Thyroid gland (tissue), 4 donors: ENCODE measurements at regions not wholly inside any gene's neighbourhood (a gene's known extent, or its start where the extent isn't known, plus 50 kb on each side); places are given as distances from the start of the nearest gene placed in this dataset.

Source experiments
- DNase-seq, 2 donors: peaks; one replicate each; pipeline ENCODE4 v3.0.0-alpha.2; 2019
- H3K27ac ChIP-seq, 3 donors: fragments of 200-600 bp; sonication (generic); 1 replicate in 2 of 3; 2 replicates in 1 of 3; pipeline ENCODE4 v1.5.1; 2016 to 2019; ENCODE audit warnings: mild to moderate bottlenecking in 1 of 3, moderate library complexity in 1 of 3
- H3K27me3 ChIP-seq: fragments of 200-600 bp; sonication (generic); one replicate; pipeline ENCODE4 v1.5.1; 2019
- H3K36me3 ChIP-seq, 2 donors: fragments of 200-600 bp; sonication (generic); one replicate each; pipeline ENCODE4 v1.5.1; 2016 to 2019
- H3K4me1 ChIP-seq, 2 donors: fragments of 200-600 bp; sonication (generic); one replicate each; pipeline ENCODE4 v1.5.1; 2017 to 2019
- H3K4me3 ChIP-seq, 3 donors: fragments of 200-600 bp; sonication (generic); replicated peaks in 1 of 3; 1 replicate in 2 of 3; 2 replicates in 1 of 3; pipeline ENCODE4 v1.5.1; 2016; ENCODE audit warnings: mild to moderate bottlenecking in 1 of 3
- H3K9me3 ChIP-seq: fragments of 200-600 bp; sonication (generic); one replicate; pipeline ENCODE4 v1.5.1; 2017
- POLR2A ChIP-seq, 2 donors: fragments of 450-650 bp; IDR thresholded peaks; one replicate each; pipeline ENCODE4 v1.6.1; 2017; ENCODE audit warnings: antibody characterized with exemption in 2 of 2, mild to moderate bottlenecking in 2 of 2, moderate library complexity in 1 of 2
- WGBS, 2 donors: methylation state at CpG; one replicate each; pipeline ENCODE4 v1.1.5; 2017; 5-methylcytosine and 5-hydroxymethylcytosine counted together
- intact Hi-C: fragments of 100-400 bp; cut with DNase I; formaldehyde crosslinking; loops from one replicate; pipeline ENCODE4 v1.15.1; 2023
- TF ChIP-seq, protein P1 (sequence below), 6 experiments: fragments of 200-600 bp in 3 of 6; fragments of 450-650 bp in 3 of 6; sonication (generic) in 3 of 6; IDR thresholded peaks; one replicate each; pipeline ENCODE4 v1.5.1; 2016 to 2019; ENCODE audit warnings: antibody characterized with exemption in 6 of 6, mild to moderate bottlenecking in 2 of 6, inconsistent platforms in 1 of 6, moderate library complexity in 1 of 6

GRCh38 chr1:224501836-224502235 is 67.2 kb upstream of the WDR26 start:
- no peak overlapping the region for H3K4me3 ChIP-seq
- no peak for TF ChIP-seq POLR2A (IDR thresholded peaks at IDR 0.05)
- TF ChIP-seq, protein P1, sequence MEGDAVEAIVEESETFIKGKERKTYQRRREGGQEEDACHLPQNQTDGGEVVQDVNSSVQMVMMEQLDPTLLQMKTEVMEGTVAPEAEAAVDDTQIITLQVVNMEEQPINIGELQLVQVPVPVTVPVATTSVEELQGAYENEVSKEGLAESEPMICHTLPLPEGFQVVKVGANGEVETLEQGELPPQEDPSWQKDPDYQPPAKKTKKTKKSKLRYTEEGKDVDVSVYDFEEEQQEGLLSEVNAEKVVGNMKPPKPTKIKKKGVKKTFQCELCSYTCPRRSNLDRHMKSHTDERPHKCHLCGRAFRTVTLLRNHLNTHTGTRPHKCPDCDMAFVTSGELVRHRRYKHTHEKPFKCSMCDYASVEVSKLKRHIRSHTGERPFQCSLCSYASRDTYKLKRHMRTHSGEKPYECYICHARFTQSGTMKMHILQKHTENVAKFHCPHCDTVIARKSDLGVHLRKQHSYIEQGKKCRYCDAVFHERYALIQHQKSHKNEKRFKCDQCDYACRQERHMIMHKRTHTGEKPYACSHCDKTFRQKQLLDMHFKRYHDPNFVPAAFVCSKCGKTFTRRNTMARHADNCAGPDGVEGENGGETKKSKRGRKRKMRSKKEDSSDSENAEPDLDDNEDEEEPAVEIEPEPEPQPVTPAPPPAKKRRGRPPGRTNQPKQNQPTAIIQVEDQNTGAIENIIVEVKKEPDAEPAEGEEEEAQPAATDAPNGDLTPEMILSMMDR (IDR thresholded peaks at IDR 0.05), result no peak
- no peaks in the 10 kb centered on the region for H3K27me3 ChIP-seq
- DNase-seq, result no peak
- WGBS, 2 donors, result 94 to 98% methylated on average over 4 of the region's 4 CpGs
- peaks cover 23 to 39% of the 10 kb centered on the region in 2 donors for H3K4me1 ChIP-seq
- H3K27ac ChIP-seq, result peak overlapping the region in 2 of 3 donors; percentile 75 to 79
- no peaks in the 10 kb centered on the region for H3K9me3 ChIP-seq
- intact Hi-C loops, result no loop called here
- no peaks in the 10 kb centered on the region for H3K36me3 ChIP-seq

DNA sequence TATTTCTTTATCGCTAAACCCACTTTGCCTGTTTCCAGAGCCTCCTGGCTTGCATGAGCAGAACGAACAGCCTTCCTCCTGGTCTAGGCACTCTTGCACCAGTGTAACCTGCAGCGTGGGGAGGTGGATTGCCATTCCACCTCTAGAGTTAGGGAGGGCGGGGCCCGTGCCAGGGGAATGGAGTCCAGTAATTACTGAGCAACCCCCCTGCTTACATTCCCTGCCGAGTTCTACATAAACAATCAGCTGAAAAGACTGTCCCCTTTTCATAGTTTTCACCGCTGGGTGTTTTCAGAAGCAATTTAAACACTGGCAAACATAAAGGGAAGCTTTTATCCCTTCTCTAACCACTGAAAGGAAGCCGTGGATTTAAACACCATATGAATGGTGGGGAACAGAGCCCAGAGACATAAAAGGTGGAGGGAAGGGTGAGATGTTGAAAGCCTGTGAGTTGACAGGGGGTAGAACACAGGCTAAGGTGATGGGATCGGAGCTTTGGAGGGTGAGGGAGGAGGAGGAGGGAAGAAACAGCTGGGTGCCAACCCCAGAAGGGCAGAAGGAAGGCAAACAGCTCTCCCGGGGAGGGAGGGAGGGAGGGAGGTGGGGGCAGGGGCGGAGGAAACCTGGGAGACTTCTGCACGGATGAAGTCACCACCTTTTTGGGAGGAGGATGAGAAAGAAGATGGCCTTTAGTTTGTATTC is 68.0 kb upstream of the WDR26 start:
- H3K36me3 ChIP-seq, result no peaks in the 10 kb centered on the region
- H3K4me3 ChIP-seq, result no peak overlapping the region
- H3K4me1 ChIP-seq, result peaks cover 23 to 39% of the 10 kb centered on the region in 2 donors
- H3K9me3 ChIP-seq, result no peaks in the 10 kb centered on the region
- peak overlapping the region; percentile 75 to 88 (median 79) for H3K27ac ChIP-seq
- TF ChIP-seq, protein P1 (IDR thresholded peaks at IDR 0.05), result no peak
- TF ChIP-seq POLR2A (IDR thresholded peaks at IDR 0.05), result no peak
- 26 to 32% methylated on average over 12 of the region's 12 CpGs for WGBS, 2 donors
- DNase-seq, result peak; percentile 45 to 63
- intact Hi-C loops, result no loop called here
- no peaks in the 10 kb centered on the region for H3K27me3 ChIP-seq

DNA sequence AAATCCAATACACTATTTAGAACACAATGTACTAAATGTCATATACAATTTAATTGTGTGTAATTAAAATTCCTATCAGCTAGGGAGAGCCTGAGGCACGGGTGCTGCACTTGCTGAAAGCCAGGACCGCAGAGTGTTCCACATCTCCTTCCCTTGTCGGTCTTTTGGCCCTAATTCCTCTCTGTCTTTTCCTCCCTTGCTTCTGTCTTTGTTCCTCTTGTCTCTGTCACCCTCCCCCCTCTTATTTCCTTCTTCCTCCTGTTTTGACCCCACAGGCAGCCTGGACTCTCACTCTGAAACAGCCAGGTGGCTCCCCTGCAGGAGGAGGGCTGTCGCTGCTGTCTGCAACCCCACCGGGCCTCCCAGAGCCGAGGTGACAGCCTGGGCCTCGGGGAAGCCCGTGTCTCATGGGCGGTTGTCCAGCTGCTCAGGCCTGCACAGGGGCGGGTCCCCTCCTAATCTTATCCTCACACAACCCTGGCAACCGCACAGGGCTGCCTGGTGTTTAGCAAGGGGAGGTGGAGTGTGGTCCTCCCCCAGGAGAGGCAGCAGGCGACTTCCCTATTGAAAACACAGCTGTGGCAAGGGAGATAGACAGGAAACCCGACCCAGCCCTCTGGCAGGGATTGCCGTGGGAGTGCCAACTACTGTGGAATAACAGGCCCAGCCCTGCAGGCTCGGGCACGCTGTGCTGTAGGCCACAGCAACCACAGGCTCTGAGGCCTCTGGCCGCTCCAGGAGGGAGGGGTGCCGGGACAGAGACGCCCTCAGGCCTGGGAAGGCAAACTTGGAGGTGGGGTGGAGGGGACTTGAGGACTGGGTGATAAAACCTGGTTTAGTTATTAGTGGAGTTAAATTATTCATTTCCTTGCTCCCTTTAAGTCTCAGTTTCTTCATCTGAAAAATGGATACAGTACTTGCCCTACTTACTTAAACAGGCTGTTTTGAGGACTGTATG is 68.8 kb upstream of the WDR26 start:
- peak in 1 of 2 donors; percentile 28 for TF ChIP-seq POLR2A (IDR thresholded peaks at IDR 0.05)
- TF ChIP-seq, protein P1 (IDR thresholded peaks at IDR 0.05), result peak in 2 of 6 experiments; percentile 20 to 28
- Histone ChIP-seq H3K27ac (peak overlapping the region; percentile 75 to 88 (median 79)), H3K27me3 (no peaks in the 10 kb centered on the region), H3K36me3 (no peaks in the 10 kb centered on the region), H3K4me3 (no peak overlapping the region), H3K9me3 (no peaks in the 10 kb centered on the region), H3K4me1 (peaks cover 23 to 34% of the 10 kb centered on the region in 2 donors)
- 10 to 18% methylated on average over 18 to 19 of the region's 19 CpGs for WGBS, 2 donors
- DNase-seq, result peak; percentile 69 to 84
- intact Hi-C loops, result no loop called here

DNA sequence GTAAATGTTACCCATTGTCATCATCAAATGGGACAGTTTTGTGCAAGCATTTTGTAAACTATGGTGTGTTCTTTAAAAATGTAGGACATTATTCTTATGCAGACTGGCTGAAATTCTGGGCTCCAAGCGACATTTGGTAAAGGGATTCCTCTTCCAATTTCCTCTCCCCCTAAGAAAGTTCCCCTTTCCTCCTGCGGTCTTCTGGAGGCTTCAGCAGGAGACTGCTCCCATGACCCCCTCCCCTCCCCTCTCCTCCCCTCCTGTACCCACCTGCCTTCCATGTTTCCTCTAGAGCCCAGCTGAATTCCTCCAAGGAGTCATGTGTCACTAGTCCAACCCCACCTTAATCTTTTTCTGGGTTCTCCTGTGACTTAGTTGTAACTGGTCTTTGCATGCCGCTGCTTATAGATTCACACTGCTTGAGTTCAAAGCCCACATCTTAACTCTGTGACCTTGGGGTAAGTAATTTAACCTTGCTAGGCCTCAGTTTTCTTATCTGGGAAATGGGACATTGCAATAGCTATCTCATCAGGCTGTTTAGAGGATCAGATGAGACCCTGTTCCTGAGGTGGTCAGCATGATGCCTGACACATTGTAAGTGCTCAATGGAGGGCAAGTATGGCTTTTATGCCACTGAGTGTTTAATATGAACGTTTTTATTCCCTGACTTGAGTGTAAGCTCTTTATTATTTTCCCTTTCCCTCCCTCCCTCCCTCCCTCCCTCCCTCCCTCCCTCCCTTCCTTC is 69.9 kb upstream of the WDR26 start:
- intact Hi-C loops, result no loop called here
- Histone ChIP-seq H3K4me3 (no peak overlapping the region), H3K27ac (peak overlapping the region in 2 of 3 donors; percentile 75 to 79), H3K4me1 (peaks cover 23 to 27% of the 10 kb centered on the region in 2 donors), H3K36me3 (no peaks in the 10 kb centered on the region), H3K27me3 (no peaks in the 10 kb centered on the region), H3K9me3 (no peaks in the 10 kb centered on the region)
- DNase-seq, result no peak
- TF ChIP-seq, protein P1 (IDR thresholded peaks at IDR 0.05), result no peak
- no peak for TF ChIP-seq POLR2A (IDR thresholded peaks at IDR 0.05)
- WGBS, 2 donors, result 77 to 86% methylated on average over 4 of the region's 4 CpGs
